GM12891 (cell line): ENCODE measurements at regions not wholly inside any gene's neighbourhood (a gene's known extent, or its start where the extent isn't known, plus 50 kb on each side); places are given as distances from the start of the nearest gene placed in this dataset.

Experiments used
- PAX5 ChIP-seq: IDR thresholded peaks from 2 replicates; pipeline ENCODE4 v1.6.1; 2011; ENCODE audit warnings: low read length, moderate library complexity, mild to moderate bottlenecking; ENCODE audit not compliant: insufficient read depth, severe bottlenecking
- POLR2A ChIP-seq: IDR thresholded peaks from 2 replicates; pipeline ENCODE4 v1.6.1; 2011; ENCODE audit warnings: low read depth, low read length, control low read depth
- POLR2AphosphoS5 ChIP-seq: IDR thresholded peaks from 2 replicates; pipeline ENCODE4 v1.6.1; 2011; ENCODE audit warnings: low read depth, low read length, control low read depth
- SPI1 ChIP-seq: IDR thresholded peaks from 2 replicates; pipeline ENCODE4 v1.6.1; 2011; ENCODE audit warnings: low read depth, low read length, control low read depth
- TAF1 ChIP-seq: IDR thresholded peaks from 2 replicates; pipeline ENCODE4 v1.6.1; 2011; ENCODE audit warnings: low read depth, low read length, control low read depth

- TF ChIP-seq POLR2A (no peak), POLR2AphosphoS5 (no peak), SPI1 (no peak), TAF1 (no peak), PAX5 (no peak)
Observed at GRCh38 chr1:116854403-116854690, 55.4 kb upstream of the PTGFRN start.
